Pancreas (tissue), 10 donors: ENCODE measurements at regions not wholly inside any gene's neighbourhood (a gene's known extent, or its start where the extent isn't known, plus 50 kb on each side); places are given as distances from the start of the nearest gene placed in this dataset.

Experiments
- ATAC-seq, 4 donors: fragments of 200-7000 bp; cut with Tn5 transposase; one replicate each; pipeline versions ENCODE4 v1.8.0 to v1.9.1; 2020; ENCODE audit warnings: mild to moderate bottlenecking in 4 of 4, moderate library complexity in 4 of 4
- DNase-seq, 6 donors: peaks; one replicate each; pipeline ENCODE4 v3.0.0-alpha.2; 2020
- FAIRE-seq: peaks from 2 replicates; lab custom pipeline; 2012; peaks lifted over from hg19 to GRCh38; lab: Jason Lieb, UNC
- H3K27ac ChIP-seq, 4 donors: fragments of 200-600 bp; sonication (generic); 1 replicate in 3 of 4; 2 replicates in 1 of 4; pipeline versions ENCODE4 v1.5.0 to v1.8.0; 2020
- H3K27me3 ChIP-seq, 4 donors: fragments of 200-600 bp; one replicate each; pipeline ENCODE4 v1.8.0; 2021
- H3K36me3 ChIP-seq, 3 donors: fragments of 200-600 bp; sonication (generic) in 1 of 3; one replicate each; pipeline versions ENCODE4 v1.5.0 to v1.8.0; 2020 to 2021
- H3K4me1 ChIP-seq, 3 donors: fragments of 200-600 bp; one replicate each; pipeline ENCODE4 v1.8.0; 2021
- H3K4me3 ChIP-seq, 4 donors: fragments of 200-600 bp; sonication (generic) in 2 of 4; one replicate each; pipeline versions ENCODE4 v1.5.0 to v1.8.0; 2020 to 2021
- H3K9me3 ChIP-seq, 4 donors: fragments of 200-600 bp; one replicate each; pipeline ENCODE4 v1.8.0; 2021
- CTCF ChIP-seq, 4 donors: fragments of 200-600 bp; sonication (generic) in 3 of 4; IDR thresholded peaks; one replicate each; pipeline versions ENCODE4 v1.5.0 to v1.8.0; 2021; ENCODE audit warnings: antibody characterized with exemption in 4 of 4
- WGBS, 2 donors: extraction: QIAGEN DNeasy Blood & Tissue Kit; methylation state at CpG; one replicate each; pipeline ENCODE4 v1.1.7; 2013; 5-methylcytosine and 5-hydroxymethylcytosine counted together
- intact Hi-C, 3 donors: fragments of 100-400 bp; cut with DNase I; formaldehyde crosslinking; loops; one replicate each; pipeline versions ENCODE4 v1.11.1 to v1.14.2; 2022
- donor health status: healthy with polysubstance abuse.
- donor health status: DM: no; HTN: no; CAD: no; lungs with moderate emphysema.
- donor health status: DM: no; HTN: no; CAD: no.
- donor health status: control.
- donor health status: control.
- donor health status: Bipolar disorder and iron deficiency.
- donor health status: DM: yes; HTN: yes; CAD: no.
- donor health status: DM: no; HTN: no; CAD: no.
- donor health status: DM: no; HTN: no; CAD: no.
- donor health status: DM: yes; HTN: yes; CAD: no.

GRCh38 chr15:47470983-47471382 is 246.3 kb upstream of the SEMA6D start:
- no peak for DNase-seq
- H3K27me3 ChIP-seq, result no peaks in the 10 kb centered on the region
- no peak overlapping the region for H3K4me3 ChIP-seq
- H3K36me3 ChIP-seq, result no peaks in the 10 kb centered on the region
- H3K9me3 ChIP-seq, result no peaks in the 10 kb centered on the region
- H3K4me1 ChIP-seq, result peaks cover 0 to 4% (median 0%) of the 10 kb centered on the region in 3 donors
- WGBS, 2 donors, result 61 to 67% methylated on average over 4 of the region's 4 CpGs
- no peak overlapping the region for H3K27ac ChIP-seq
- no peak for TF ChIP-seq CTCF (IDR thresholded peaks at IDR 0.05)
- no peak for ATAC-seq
- no peak for FAIRE-seq
- intact Hi-C loops, result loop anchor here in 1 of 3 donors (10.0 kb wide), 1 partner anchor 514 kb away; no protein-coding TSS in a partner anchor

DNA sequence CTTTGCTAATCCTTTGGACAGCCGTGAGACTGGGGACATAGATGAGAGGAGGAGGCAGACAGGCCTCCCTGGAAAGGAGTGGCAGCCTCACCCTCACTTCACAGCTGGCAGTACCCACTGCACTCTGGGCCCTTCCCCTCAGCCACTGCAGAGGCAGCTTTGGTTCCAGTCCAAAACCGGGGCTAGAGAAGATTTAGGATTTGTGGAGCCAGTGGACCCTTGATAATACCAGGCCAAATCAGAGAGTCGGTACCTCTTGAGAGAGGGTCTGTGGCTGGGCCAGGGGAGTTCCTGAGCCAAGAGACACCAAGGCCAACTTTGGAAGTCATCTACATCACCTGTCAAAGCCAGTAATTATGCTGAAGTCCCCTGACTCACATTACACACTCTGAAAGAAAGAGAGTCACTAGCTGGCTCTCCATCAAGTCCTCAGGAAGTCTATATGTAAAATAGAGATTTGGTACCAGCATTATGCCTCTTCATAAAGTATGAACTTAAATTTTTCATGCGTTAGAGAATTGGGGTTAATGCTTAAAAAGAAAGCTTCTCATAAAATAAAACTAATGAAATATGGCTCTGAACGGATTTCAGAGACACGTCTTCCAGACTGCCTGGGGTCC is 244.1 kb upstream of the SEMA6D start:
- no peak for DNase-seq
- Histone ChIP-seq H3K27me3 (no peaks in the 10 kb centered on the region), H3K27ac (no peak overlapping the region), H3K9me3 (no peaks in the 10 kb centered on the region), H3K36me3 (no peaks in the 10 kb centered on the region), H3K4me3 (no peak overlapping the region), H3K4me1 (peaks cover 0 to 4% (median 0%) of the 10 kb centered on the region in 3 donors)
- no peak for FAIRE-seq
- WGBS, 2 donors, result 81 to 88% methylated on average over 6 of the region's 6 CpGs
- intact Hi-C loops, result loop anchor here in 1 of 3 donors (10.0 kb wide), 1 partner anchor 512 kb away; no protein-coding TSS in a partner anchor
- ATAC-seq, result no peak
- no peak for TF ChIP-seq CTCF (IDR thresholded peaks at IDR 0.05)

- no peak for FAIRE-seq
- no peak for TF ChIP-seq CTCF (IDR thresholded peaks at IDR 0.05)
- Histone ChIP-seq H3K27ac (no peak overlapping the region), H3K27me3 (no peaks in the 10 kb centered on the region), H3K9me3 (no peaks in the 10 kb centered on the region), H3K4me3 (no peak overlapping the region), H3K4me1 (peaks cover 0 to 4% (median 0%) of the 10 kb centered on the region in 3 donors), H3K36me3 (no peaks in the 10 kb centered on the region)
- intact Hi-C loops, result loop anchor here in 1 of 3 donors (10.0 kb wide), 1 partner anchor 511 kb away; no protein-coding TSS in a partner anchor
- 26% methylated on average over 4 of the region's 4 CpGs for WGBS, 2 donors
- peak; percentile 85 to 92 (median 87) for ATAC-seq
- DNase-seq, result peak; percentile 39 to 73 (median 62)
Measured at GRCh38 chr15:47473832-47474231, 243.5 kb upstream of the SEMA6D start.

DNA sequence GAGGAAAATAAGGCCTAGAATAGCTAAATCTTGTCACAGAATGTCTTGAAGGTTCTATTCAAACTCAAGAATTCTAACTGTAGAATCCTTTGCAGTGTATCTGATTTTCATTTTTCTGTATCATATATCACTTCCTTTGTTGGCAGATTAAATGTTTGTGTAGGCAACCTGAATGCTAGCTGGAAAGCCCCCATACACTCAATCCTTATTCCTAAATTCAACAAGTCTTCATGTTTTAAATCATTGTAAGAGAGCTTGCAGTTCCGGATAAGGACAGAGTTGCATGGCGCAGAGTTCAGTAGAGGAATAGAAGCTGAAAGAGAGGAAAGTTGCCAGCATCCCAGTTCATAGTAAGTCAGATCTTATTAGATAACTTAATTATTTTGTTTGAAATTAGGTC is 242.0 kb upstream of the SEMA6D start:
- no peak for FAIRE-seq
- intact Hi-C loops, result loop anchor here in 1 of 3 donors (10.0 kb wide), 1 partner anchor 509 kb away; no protein-coding TSS in a partner anchor

More for the DNA sequence above, 242.0 kb upstream of the SEMA6D start:
- Histone ChIP-seq H3K9me3 (no peaks in the 10 kb centered on the region), H3K4me3 (no peak overlapping the region), H3K36me3 (no peaks in the 10 kb centered on the region), H3K27me3 (no peaks in the 10 kb centered on the region), H3K27ac (no peak overlapping the region), H3K4me1 (peaks cover 0 to 4% (median 0%) of the 10 kb centered on the region in 3 donors)
- 98 to 100% methylated on average over 2 of the region's 2 CpGs for WGBS, 2 donors
- DNase-seq (no peak), ATAC-seq (no peak)
- no peak for TF ChIP-seq CTCF (IDR thresholded peaks at IDR 0.05)
